ENCODE measurements at regions not wholly inside any gene's neighbourhood (a gene's known extent, or its start where the extent isn't known, plus 50 kb on each side); places are given as distances from the start of the nearest gene placed in this dataset.

DNA sequence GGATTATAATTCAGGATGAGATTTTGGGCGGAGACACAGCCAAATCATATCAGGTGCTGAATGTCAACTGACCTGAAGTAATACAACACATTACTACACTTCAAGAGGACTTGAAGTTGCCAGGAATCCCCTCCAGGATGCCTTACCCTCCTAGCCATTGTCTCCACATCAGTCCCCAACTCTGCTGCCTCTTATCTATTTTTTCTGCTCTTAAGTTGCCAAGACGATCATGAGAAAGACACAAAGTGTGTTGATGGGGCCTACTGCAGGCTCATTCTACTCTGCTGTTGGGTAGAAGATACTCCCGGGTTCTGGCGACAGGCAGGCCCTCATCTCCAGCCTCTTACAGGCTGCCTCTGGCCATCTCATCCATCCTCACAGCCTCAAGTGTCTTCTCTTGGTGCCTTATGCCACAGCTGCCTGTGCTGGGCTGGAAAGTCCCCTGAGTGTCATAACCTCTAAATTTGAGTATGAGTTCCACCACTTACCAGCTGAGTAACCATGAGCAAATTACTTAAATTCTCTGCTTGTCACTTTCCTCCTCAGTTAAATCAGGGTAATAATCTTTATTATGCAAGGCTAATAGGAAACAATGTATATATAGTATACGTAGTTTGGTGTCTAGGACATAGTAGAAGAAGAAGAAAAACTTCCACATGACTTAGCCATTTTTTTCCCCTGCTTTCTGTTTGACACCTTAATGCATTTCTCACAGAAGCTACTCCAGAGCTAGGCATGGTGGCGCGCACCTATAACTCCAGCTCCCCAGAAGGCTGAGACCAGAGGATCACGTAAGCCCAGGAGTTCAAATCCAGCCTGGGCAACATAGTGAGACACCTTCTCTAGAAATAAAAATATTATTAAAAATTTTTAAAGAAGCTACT, 73.0 kb upstream of the SNX2 start:
- TF ChIP-seq, protein P1, sequence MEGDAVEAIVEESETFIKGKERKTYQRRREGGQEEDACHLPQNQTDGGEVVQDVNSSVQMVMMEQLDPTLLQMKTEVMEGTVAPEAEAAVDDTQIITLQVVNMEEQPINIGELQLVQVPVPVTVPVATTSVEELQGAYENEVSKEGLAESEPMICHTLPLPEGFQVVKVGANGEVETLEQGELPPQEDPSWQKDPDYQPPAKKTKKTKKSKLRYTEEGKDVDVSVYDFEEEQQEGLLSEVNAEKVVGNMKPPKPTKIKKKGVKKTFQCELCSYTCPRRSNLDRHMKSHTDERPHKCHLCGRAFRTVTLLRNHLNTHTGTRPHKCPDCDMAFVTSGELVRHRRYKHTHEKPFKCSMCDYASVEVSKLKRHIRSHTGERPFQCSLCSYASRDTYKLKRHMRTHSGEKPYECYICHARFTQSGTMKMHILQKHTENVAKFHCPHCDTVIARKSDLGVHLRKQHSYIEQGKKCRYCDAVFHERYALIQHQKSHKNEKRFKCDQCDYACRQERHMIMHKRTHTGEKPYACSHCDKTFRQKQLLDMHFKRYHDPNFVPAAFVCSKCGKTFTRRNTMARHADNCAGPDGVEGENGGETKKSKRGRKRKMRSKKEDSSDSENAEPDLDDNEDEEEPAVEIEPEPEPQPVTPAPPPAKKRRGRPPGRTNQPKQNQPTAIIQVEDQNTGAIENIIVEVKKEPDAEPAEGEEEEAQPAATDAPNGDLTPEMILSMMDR (IDR thresholded peaks at IDR 0.05; ENCODE audit: borderline replicate concordance, insufficient read depth, low read depth, low read length), result no peak
- no peak overlapping the region for H3K4me3 ChIP-seq (ENCODE audit: low read depth, low read length)

DNA sequence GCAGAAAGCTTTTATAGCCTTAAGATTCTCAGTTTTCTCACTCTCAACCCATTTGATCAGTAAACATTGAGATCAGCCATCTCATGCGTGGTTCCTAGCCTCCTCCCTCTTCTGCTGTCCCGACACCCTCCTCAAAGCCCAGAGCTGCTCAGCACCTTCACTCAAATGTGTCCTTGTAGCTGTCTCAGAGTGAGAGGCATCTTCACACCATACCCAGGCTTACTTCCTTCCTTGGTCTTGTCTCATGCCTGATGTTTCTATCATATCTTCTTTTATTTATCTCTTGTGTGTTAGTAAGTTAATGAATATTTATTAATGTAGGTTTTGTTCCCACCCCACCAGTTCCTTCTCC, 72.4 kb upstream of the SNX2 start:
- no peak overlapping the region for H3K4me3 ChIP-seq (ENCODE audit: low read depth, low read length)
- TF ChIP-seq, protein P1 (IDR thresholded peaks at IDR 0.05; ENCODE audit: borderline replicate concordance, insufficient read depth, low read depth, low read length), result no peak

DNA sequence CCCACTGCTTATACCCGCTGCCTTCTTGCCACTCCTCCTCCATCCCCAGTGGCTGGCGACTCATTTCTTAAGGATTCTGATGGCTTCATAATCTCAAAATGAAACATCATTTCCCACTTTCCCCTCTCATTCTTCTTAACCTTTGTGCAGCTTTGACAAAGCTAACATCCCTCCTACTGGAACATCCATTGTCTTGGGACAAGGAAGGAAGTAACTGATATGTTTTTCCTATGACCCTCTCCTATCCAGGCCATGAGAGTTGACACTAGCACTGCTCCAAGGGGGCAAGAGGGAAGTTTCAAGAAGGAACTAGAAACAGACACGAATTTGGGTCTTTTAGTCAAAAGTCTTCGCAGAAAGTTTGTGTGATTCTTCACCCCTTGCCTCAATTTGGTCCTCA, 71.7 kb upstream of the SNX2 start:
- no peak overlapping the region for H3K4me3 ChIP-seq (ENCODE audit: low read depth, low read length)
- TF ChIP-seq, protein P1 (IDR thresholded peaks at IDR 0.05; ENCODE audit: borderline replicate concordance, insufficient read depth, low read depth, low read length), result no peak

DNA sequence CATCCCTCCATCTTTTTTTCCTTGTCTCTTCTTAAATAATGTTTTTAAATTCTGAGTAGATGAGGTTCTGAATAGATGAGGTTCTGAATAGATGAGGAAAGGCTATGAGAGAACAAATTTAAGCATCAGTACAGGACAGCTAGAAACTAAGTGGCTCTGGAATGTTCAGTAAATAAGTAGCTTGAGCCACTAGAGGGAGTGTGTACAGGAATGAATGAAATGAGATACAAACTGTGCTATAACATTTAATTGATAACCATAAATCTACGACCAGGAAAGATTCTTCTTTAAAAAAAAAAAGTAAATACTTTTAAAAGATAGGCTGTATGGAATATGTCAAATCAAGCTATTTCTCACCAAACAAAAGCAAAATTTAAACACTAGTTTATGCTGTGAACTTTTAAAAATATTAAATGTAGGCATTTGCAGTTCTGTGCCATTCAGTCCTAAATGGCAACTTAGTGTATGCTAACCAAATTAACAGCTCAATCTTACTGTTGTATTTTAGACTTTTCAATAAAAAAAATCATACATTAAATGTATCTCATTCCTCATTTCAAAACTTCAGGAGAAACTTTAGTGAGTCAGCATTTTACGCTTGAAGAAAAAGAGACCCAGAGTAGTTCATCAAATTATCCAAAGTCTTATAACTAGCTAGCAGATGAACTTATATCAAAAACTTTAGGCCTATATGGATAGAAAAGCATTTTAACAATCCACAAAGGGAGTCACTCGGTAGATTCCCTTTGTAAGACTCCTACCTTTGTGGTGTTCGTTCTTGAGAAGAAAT, 70.4 kb upstream of the SNX2 start:
- TF ChIP-seq, protein P1 (IDR thresholded peaks at IDR 0.05; ENCODE audit: borderline replicate concordance, insufficient read depth, low read depth, low read length), result peak; percentile 30; the same call in 1 of the 2 replicates
- H3K4me3 ChIP-seq (ENCODE audit: low read depth, low read length), result no peak overlapping the region

DNA sequence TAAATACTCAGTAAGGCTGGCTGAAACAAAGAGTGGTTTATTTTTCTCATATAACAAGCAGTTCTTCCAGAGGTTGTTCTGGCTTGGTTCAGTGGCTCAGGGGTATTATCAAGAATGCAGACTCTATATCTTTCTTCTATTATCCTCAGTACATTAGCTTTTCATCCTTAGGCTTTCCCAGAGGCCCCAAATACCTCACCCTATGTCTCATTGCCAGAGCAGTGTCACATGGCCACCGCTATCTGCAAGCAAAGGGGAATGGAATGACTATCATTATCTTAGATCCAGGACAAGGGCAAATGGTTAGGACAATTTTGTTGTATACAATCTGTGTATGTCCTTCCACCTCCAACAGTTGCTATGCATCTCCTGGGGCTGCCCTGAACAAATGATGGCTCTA, 69.0 kb upstream of the SNX2 start:
- TF ChIP-seq, protein P1 (IDR thresholded peaks at IDR 0.05; ENCODE audit: borderline replicate concordance, insufficient read depth, low read depth, low read length), result no peak
- H3K4me3 ChIP-seq (ENCODE audit: low read depth, low read length), result no peak overlapping the region

DNA sequence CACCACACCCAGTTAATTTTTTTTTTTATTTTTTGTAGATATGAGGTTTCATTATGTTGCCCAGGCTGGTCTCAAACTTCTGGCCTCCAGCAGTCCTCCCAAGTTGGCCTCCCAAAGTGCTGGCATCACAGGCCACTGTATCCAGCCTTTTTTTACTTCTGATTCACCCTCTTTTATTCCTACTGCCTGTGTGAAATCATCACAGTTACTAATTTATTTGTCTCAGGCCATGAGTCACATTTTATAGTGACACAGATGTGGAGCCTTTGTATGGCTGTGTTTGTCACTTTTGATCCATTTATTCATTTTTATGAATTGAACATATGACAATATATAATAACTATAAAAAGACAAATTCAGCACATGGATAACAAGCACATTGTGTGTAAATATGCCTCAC, 67.1 kb upstream of the SNX2 start:
- TF ChIP-seq, protein P1 (IDR thresholded peaks at IDR 0.05; ENCODE audit: borderline replicate concordance, insufficient read depth, low read depth, low read length), result no peak
- no peak overlapping the region for H3K4me3 ChIP-seq (ENCODE audit: low read depth, low read length)

All from GM12875 (cell line).